Bronchial epithelial cell (primary cell): ENCODE measurements at regions not wholly inside any gene's neighbourhood (a gene's known extent, or its start where the extent isn't known, plus 50 kb on each side); places are given as distances from the start of the nearest gene placed in this dataset.

Experiments
- DNase-seq: peaks from one replicate; pipeline ENCODE4 v3.0.0-alpha.2; 2010; ENCODE audit warnings: low read depth
- FAIRE-seq: peaks from 2 replicates; lab custom pipeline; 2011; peaks lifted over from hg19 to GRCh38; lab: Jason Lieb, UNC
- H3K27me3 ChIP-seq: 2 replicates; pipeline ENCODE4 v1.5.1; 2011; ENCODE audit warnings: low read length; ENCODE audit not compliant: control insufficient read depth, insufficient read depth
- H3K36me3 ChIP-seq: 2 replicates; pipeline ENCODE4 v1.5.1; 2011; ENCODE audit warnings: low read length; ENCODE audit not compliant: control insufficient read depth, insufficient read depth
- H3K4me3 ChIP-seq: 2 replicates; pipeline ENCODE4 v1.5.1; 2011; ENCODE audit warnings: mild to moderate bottlenecking, low read depth, low read length, control low read depth
- CTCF ChIP-seq: IDR thresholded peaks from 2 replicates; pipeline ENCODE4 v1.5.1; 2011; ENCODE audit warnings: mild to moderate bottlenecking, moderate library complexity, low read length, control low read depth, inconsistent platforms; ENCODE audit not compliant: insufficient read depth, severe bottlenecking

GRCh38 chr16:80404847-80405246 is 135.9 kb upstream of the DYNLRB2 start:
- peak; percentile 62 for FAIRE-seq
- no peak overlapping the region for H3K4me3 ChIP-seq
- no peaks in the 10 kb centered on the region for H3K27me3 ChIP-seq
- H3K36me3 ChIP-seq = no peaks in the 10 kb centered on the region
- DNase-seq = no peak
- no peak for TF ChIP-seq CTCF

- no peak for FAIRE-seq
- Histone ChIP-seq H3K36me3 (no peaks in the 10 kb centered on the region), H3K4me3 (no peak overlapping the region), H3K27me3 (no peaks in the 10 kb centered on the region)
- no peak for TF ChIP-seq CTCF
- no peak for DNase-seq
These were observed 136.9 kb upstream of the DYNLRB2 start for GRCh38 chr16:80403894-80404293.

- DNase-seq = no peak
- Histone ChIP-seq H3K4me3 (no peak overlapping the region), H3K36me3 (no peaks in the 10 kb centered on the region), H3K27me3 (no peaks in the 10 kb centered on the region)
- FAIRE-seq = no peak
- no peak for TF ChIP-seq CTCF
These were observed 149.8 kb upstream of the DYNLRB2 start for GRCh38 chr16:80390871-80391489.

GRCh38 chr16:80390046-80390445 is 150.7 kb upstream of the DYNLRB2 start:
- no peak for TF ChIP-seq CTCF
- Histone ChIP-seq H3K27me3 (no peaks in the 10 kb centered on the region), H3K36me3 (no peaks in the 10 kb centered on the region), H3K4me3 (no peak overlapping the region)
- DNase-seq = no peak
- FAIRE-seq = no peak

DNA sequence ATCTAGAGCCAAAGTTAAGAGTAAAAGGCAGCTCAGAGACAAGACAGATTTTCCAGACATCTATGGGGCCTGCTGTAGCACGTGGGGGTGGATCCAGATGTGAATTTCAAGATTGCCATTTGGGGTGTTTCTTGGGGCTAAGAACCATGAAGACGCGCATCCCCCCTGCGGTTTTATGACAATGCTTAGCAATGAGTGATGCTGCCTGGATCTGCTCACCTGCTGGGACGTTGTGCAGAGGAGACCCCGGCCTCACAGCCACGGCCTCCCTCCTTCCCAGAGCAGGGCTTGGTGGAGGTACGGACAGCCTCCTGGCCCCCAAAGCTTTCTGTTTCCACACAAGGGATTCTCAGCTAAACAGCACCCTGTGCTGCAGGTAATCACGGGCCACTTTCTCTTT is 151.5 kb upstream of the DYNLRB2 start:
- no peaks in the 10 kb centered on the region for H3K36me3 ChIP-seq
- FAIRE-seq = no peak
- DNase-seq = no peak
- H3K4me3 ChIP-seq = no peak overlapping the region
- no peak for TF ChIP-seq CTCF
- H3K27me3 ChIP-seq = no peaks in the 10 kb centered on the region

DNA sequence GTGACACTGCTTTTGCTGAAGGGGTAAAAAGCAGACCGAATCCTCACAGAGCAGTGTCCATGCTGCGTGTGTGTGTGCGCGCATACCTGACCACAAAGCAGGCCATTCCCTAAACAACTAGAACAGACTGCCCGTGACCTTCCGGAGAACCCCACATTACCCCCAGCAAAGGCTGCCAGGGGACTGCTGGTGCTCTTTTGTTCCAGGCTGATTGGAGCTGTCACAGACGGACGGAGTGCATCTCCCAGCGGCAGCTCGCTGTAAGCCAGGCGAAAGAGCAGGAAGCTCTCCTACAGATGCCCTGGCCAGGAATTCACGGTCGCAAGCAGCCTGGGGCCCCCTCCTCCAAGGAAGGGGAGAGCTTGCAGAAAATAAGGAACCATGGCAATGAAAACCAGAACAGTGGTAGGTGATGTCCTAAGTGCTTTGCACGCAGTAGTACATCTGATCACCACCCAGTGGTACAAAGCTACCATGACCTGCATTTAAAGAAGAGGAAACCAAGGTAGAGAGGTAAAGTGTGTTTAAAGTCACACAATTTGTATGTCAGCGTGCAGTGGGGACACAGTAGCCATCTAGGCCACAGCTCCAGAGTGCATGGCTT is 153.4 kb upstream of the DYNLRB2 start:
- H3K27me3 ChIP-seq = no peaks in the 10 kb centered on the region
- H3K4me3 ChIP-seq = no peak overlapping the region
- no peaks in the 10 kb centered on the region for H3K36me3 ChIP-seq
- FAIRE-seq = no peak
- no peak for TF ChIP-seq CTCF
- DNase-seq = no peak
